ENCODE measurements at regions not wholly inside any gene's neighbourhood (a gene's known extent, or its start where the extent isn't known, plus 50 kb on each side); places are given as distances from the start of the nearest gene placed in this dataset.
A peak's percentile ranks its signal among the peaks of the same experiment; 100 is the strongest.

- peak overlapping the region; percentile 6 for H3K27ac ChIP-seq (ENCODE audit: low read length)
- WGBS (ENCODE audit: insufficient coverage): 58% methylated on average over 12 of the region's 13 CpGs
These were observed 221.4 kb upstream of the RREB1 start for GRCh38 chr6:6886171-6886885.

DNA sequence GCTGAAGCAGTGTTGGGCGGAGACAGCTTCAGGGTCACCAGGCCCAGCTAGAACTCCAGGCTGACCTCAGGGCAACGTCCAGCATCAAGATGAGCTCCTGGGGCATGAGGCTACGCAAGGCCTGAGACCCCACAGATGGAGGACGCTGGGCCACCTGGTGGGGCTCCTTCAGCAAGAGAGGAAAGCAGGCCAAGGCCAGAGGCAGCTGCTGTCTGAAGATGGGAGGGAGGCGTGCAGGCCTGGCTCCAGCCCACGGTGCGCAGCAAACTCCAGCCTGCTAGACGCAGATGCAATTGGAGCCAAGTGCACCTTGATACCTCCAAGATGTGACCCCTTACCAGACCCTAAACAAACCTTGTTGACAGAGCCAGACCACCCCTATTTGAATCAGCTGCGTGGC is 220.9 kb upstream of the RREB1 start:
- no peak overlapping the region for H3K4me3 ChIP-seq (ENCODE audit: low read length)
- no peaks in the 10 kb centered on the region for H3K36me3 ChIP-seq (ENCODE audit: control insufficient read depth, insufficient read depth, low read length)
- no peaks in the 10 kb centered on the region for H3K9me3 ChIP-seq (replicated peaks; ENCODE audit: control insufficient read depth, low read depth, low read length)
- peak overlapping the region; percentile 6 for H3K27ac ChIP-seq (ENCODE audit: low read length)
- DNase-seq: peak; percentile 32
- peaks cover 42% of the 10 kb centered on the region for H3K4me1 ChIP-seq (ENCODE audit: control insufficient read depth, insufficient read depth, low read length)
- 58% methylated on average over 6 of the region's 9 CpGs for WGBS (ENCODE audit: insufficient coverage)
- no peaks in the 10 kb centered on the region for H3K27me3 ChIP-seq (ENCODE audit: control insufficient read depth, insufficient read depth, low read length)

More at GRCh38 chr6:6886171-6886885, 221.4 kb upstream of the RREB1 start:
- Histone ChIP-seq H3K4me1 (ENCODE audit: control insufficient read depth, insufficient read depth, low read length) (peaks cover 40% of the 10 kb centered on the region), H3K27me3 (ENCODE audit: control insufficient read depth, insufficient read depth, low read length) (no peaks in the 10 kb centered on the region), H3K4me3 (ENCODE audit: low read length) (no peak overlapping the region), H3K9me3 (replicated peaks; ENCODE audit: control insufficient read depth, low read depth, low read length) (no peaks in the 10 kb centered on the region), H3K36me3 (ENCODE audit: control insufficient read depth, insufficient read depth, low read length) (no peaks in the 10 kb centered on the region)
- no peak for DNase-seq

DNA sequence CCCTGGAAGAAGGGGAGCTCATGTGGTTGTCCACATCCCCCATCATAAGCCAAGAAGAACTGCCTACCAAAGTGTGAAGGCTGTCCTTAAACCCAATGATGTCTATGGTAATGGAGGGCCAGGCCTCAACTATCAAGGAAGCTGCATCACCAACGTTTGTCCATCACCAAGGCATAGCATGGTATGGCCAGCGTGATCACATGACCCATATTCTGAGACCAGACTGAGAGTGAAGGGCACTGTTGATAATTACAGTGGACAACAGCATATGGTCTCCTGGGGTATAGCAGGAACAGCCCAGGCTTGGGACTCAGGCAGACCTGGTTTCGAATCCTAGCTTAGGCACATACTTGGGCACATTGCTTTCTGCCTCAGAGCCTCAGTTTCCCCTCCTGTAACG is 218.2 kb upstream of the RREB1 start:
- Histone ChIP-seq H3K27me3 (ENCODE audit: control insufficient read depth, insufficient read depth, low read length) (no peaks in the 10 kb centered on the region), H3K36me3 (ENCODE audit: control insufficient read depth, insufficient read depth, low read length) (no peaks in the 10 kb centered on the region), H3K4me3 (ENCODE audit: low read length) (no peak overlapping the region), H3K27ac (ENCODE audit: low read length) (no peak overlapping the region), H3K9me3 (replicated peaks; ENCODE audit: control insufficient read depth, low read depth, low read length) (no peaks in the 10 kb centered on the region), H3K4me1 (ENCODE audit: control insufficient read depth, insufficient read depth, low read length) (peaks cover 54% of the 10 kb centered on the region)
- 100% methylated on average over 2 of the region's 4 CpGs for WGBS (ENCODE audit: insufficient coverage)
- no peak for DNase-seq

- Histone ChIP-seq H3K4me1 (ENCODE audit: control insufficient read depth, insufficient read depth, low read length) (peaks cover 52% of the 10 kb centered on the region), H3K4me3 (ENCODE audit: low read length) (no peak overlapping the region), H3K27me3 (ENCODE audit: control insufficient read depth, insufficient read depth, low read length) (no peaks in the 10 kb centered on the region), H3K36me3 (ENCODE audit: control insufficient read depth, insufficient read depth, low read length) (no peaks in the 10 kb centered on the region), H3K27ac (ENCODE audit: low read length) (no peak overlapping the region), H3K9me3 (replicated peaks; ENCODE audit: control insufficient read depth, low read depth, low read length) (no peaks in the 10 kb centered on the region)
- WGBS (ENCODE audit: insufficient coverage): 15% methylated on average over 5 of the region's 6 CpGs
- DNase-seq: no peak
These were observed 217.3 kb upstream of the RREB1 start for GRCh38 chr6:6890400-6890858.

GRCh38 chr6:6891125-6891721 is 216.5 kb upstream of the RREB1 start:
- Histone ChIP-seq H3K4me3 (ENCODE audit: low read length) (no peak overlapping the region), H3K4me1 (ENCODE audit: control insufficient read depth, insufficient read depth, low read length) (peaks cover 49% of the 10 kb centered on the region), H3K27ac (ENCODE audit: low read length) (no peak overlapping the region), H3K27me3 (ENCODE audit: control insufficient read depth, insufficient read depth, low read length) (no peaks in the 10 kb centered on the region), H3K9me3 (replicated peaks; ENCODE audit: control insufficient read depth, low read depth, low read length) (no peaks in the 10 kb centered on the region), H3K36me3 (ENCODE audit: control insufficient read depth, insufficient read depth, low read length) (no peaks in the 10 kb centered on the region)
- no peak for DNase-seq
- 85% methylated on average over 5 of the region's 8 CpGs for WGBS (ENCODE audit: insufficient coverage)

DNA sequence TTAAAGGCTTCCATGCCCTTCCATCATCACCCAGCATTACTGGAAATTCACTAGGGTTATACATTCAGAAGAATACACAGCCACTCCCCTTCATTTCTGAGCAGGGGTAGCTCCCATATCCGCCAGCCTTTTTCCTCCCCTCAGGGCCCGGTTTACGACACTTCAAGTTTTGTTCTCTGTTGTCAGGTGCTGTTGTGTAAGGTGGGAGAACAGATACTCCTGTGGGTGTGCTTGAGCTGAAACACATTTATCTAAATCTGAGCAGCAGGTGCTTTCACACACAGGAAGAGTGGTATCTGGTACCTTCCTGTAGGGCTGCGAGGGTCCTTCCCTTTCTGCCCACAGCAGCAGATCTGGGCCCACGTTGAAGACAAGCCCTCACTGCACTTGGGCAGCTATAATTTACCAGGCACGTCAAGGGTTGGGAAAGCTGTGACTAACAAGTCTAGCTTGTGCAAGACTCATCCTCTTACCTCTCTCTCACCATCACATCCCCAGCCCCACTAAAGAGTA is 215.8 kb upstream of the RREB1 start:
- Histone ChIP-seq H3K9me3 (replicated peaks; ENCODE audit: control insufficient read depth, low read depth, low read length) (no peaks in the 10 kb centered on the region), H3K36me3 (ENCODE audit: control insufficient read depth, insufficient read depth, low read length) (no peaks in the 10 kb centered on the region), H3K4me3 (ENCODE audit: low read length) (no peak overlapping the region), H3K4me1 (ENCODE audit: control insufficient read depth, insufficient read depth, low read length) (peaks cover 41% of the 10 kb centered on the region), H3K27me3 (ENCODE audit: control insufficient read depth, insufficient read depth, low read length) (no peaks in the 10 kb centered on the region), H3K27ac (ENCODE audit: low read length) (no peak overlapping the region)
- DNase-seq: no peak
- 86% methylated on average over 1 of the region's 6 CpGs for WGBS (ENCODE audit: insufficient coverage)

GRCh38 chr6:6892744-6893583 is 214.8 kb upstream of the RREB1 start:
- H3K4me3 ChIP-seq (ENCODE audit: low read length): no peak overlapping the region
- no peaks in the 10 kb centered on the region for H3K9me3 ChIP-seq (replicated peaks; ENCODE audit: control insufficient read depth, low read depth, low read length)
- H3K36me3 ChIP-seq (ENCODE audit: control insufficient read depth, insufficient read depth, low read length): no peaks in the 10 kb centered on the region
- WGBS (ENCODE audit: insufficient coverage): 52% methylated on average over 13 of the region's 17 CpGs
- H3K27ac ChIP-seq (ENCODE audit: low read length): peak overlapping the region; percentile 62
- no peak for DNase-seq
- no peaks in the 10 kb centered on the region for H3K27me3 ChIP-seq (ENCODE audit: control insufficient read depth, insufficient read depth, low read length)
- peaks cover 37% of the 10 kb centered on the region for H3K4me1 ChIP-seq (ENCODE audit: control insufficient read depth, insufficient read depth, low read length)

DNA sequence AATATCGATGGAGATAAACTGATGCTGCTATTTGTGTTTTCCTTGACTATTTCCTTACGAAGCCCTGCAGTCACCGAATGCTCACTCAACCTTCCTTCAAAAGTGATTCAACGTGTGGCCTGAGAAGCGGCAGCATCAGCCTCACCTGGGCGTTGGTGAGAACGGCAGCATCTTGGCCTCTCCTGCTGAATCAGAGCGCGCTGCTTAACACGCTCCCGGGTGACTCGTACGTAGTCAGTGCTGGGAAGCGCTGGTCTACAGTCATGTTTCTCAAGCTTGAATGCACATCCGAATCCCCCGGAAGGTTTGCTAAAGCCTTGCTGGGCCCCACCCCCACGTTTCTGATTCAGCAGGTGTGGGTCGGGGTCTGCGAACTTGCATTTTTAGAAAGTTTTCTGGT is 214.1 kb upstream of the RREB1 start:
- H3K4me1 ChIP-seq (ENCODE audit: control insufficient read depth, insufficient read depth, low read length): peaks cover 37% of the 10 kb centered on the region
- no peaks in the 10 kb centered on the region for H3K27me3 ChIP-seq (ENCODE audit: control insufficient read depth, insufficient read depth, low read length)
- WGBS (ENCODE audit: insufficient coverage): 76% methylated on average over 14 of the region's 19 CpGs
- H3K9me3 ChIP-seq (replicated peaks; ENCODE audit: control insufficient read depth, low read depth, low read length): no peaks in the 10 kb centered on the region
- no peak overlapping the region for H3K4me3 ChIP-seq (ENCODE audit: low read length)
- peak overlapping the region; percentile 20 for H3K27ac ChIP-seq (ENCODE audit: low read length)
- no peak for DNase-seq
- H3K36me3 ChIP-seq (ENCODE audit: control insufficient read depth, insufficient read depth, low read length): no peaks in the 10 kb centered on the region

DNA sequence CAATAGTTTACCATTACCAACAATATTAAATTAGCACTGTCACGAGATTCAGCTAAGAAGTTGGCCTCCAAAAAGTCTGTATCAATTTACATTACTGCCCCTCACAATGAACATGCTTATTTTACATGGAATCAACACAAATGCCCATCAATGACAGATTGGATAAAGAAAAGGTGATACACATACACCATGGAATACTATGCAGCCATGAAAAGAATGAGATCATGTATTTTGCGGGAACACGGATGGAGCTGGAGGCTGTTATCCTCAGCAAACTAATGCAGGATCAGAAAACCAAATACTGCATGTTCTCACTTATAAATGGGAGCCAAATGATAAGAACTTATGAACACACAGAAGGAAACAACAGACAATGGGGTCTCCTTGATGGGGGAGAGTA is 211.8 kb upstream of the RREB1 start:
- Histone ChIP-seq H3K36me3 (ENCODE audit: control insufficient read depth, insufficient read depth, low read length) (no peaks in the 10 kb centered on the region), H3K27me3 (ENCODE audit: control insufficient read depth, insufficient read depth, low read length) (no peaks in the 10 kb centered on the region), H3K4me3 (ENCODE audit: low read length) (no peak overlapping the region), H3K27ac (ENCODE audit: low read length) (no peak overlapping the region), H3K4me1 (ENCODE audit: control insufficient read depth, insufficient read depth, low read length) (peaks cover 38% of the 10 kb centered on the region), H3K9me3 (replicated peaks; ENCODE audit: control insufficient read depth, low read depth, low read length) (no peaks in the 10 kb centered on the region)
- no peak for DNase-seq
- WGBS (ENCODE audit: insufficient coverage): no CpG with 5 or more reads among the region's 3 CpGs

GRCh38 chr6:6897140-6897539 is 210.6 kb upstream of the RREB1 start:
- no peak overlapping the region for H3K27ac ChIP-seq (ENCODE audit: low read length)

More at GRCh38 chr6:6897140-6897539, 210.6 kb upstream of the RREB1 start:
- Histone ChIP-seq H3K9me3 (replicated peaks; ENCODE audit: control insufficient read depth, low read depth, low read length) (no peaks in the 10 kb centered on the region), H3K27me3 (ENCODE audit: control insufficient read depth, insufficient read depth, low read length) (no peaks in the 10 kb centered on the region), H3K4me3 (ENCODE audit: low read length) (no peak overlapping the region), H3K36me3 (ENCODE audit: control insufficient read depth, insufficient read depth, low read length) (no peaks in the 10 kb centered on the region), H3K4me1 (ENCODE audit: control insufficient read depth, insufficient read depth, low read length) (peaks cover 33% of the 10 kb centered on the region)
- DNase-seq: no peak
- WGBS (ENCODE audit: insufficient coverage): no CpG with 5 or more reads among the region's 3 CpGs

Data from muscle of leg (tissue), 3 donors.